HG03280 (cell line): ENCODE measurements at regions not wholly inside any gene's neighbourhood (a gene's known extent, or its start where the extent isn't known, plus 50 kb on each side); places are given as distances from the start of the nearest gene placed in this dataset.

Source experiments
- ATAC-seq: cut with Tn5 transposase; IDR thresholded peaks from one replicate; pipeline ENCODE4 v1.9.1; 2021; ENCODE audit warnings: mild to moderate bottlenecking, moderate library complexity; ENCODE audit not compliant: unreplicated experiment

- ATAC-seq: no peak
Observed at GRCh38 chr4:61068060-61068459, 132.1 kb upstream of the ADGRL3 start.

GRCh38 chr4:61068745-61069144 is 131.4 kb upstream of the ADGRL3 start:
- no peak for ATAC-seq

GRCh38 chr4:61070269-61070668 is 129.9 kb upstream of the ADGRL3 start:
- ATAC-seq: no peak

- no peak for ATAC-seq
Observed at GRCh38 chr4:61079427-61079826, 120.7 kb upstream of the ADGRL3 start.

- ATAC-seq: no peak
Observed at GRCh38 chr4:61079976-61080375, 120.2 kb upstream of the ADGRL3 start.

- no peak for ATAC-seq
Observed at GRCh38 chr4:61085534-61085933, 114.6 kb upstream of the ADGRL3 start.

GRCh38 chr4:61086357-61086756 is 113.8 kb upstream of the ADGRL3 start:
- no peak for ATAC-seq

GRCh38 chr4:61086979-61087378 is 113.1 kb upstream of the ADGRL3 start:
- ATAC-seq: no peak

GRCh38 chr4:61094854-61095598 is 105.1 kb upstream of the ADGRL3 start:
- no peak for ATAC-seq

- no peak for ATAC-seq
Observed at GRCh38 chr4:61128682-61129081, 71.4 kb upstream of the ADGRL3 start.

GRCh38 chr4:61129971-61130370 is 70.2 kb upstream of the ADGRL3 start:
- ATAC-seq: no peak

GRCh38 chr4:61143461-61143860 is 56.7 kb upstream of the ADGRL3 start:
- no peak for ATAC-seq

GRCh38 chr4:61149278-61149677 is 50.8 kb upstream of the ADGRL3 start:
- no peak for ATAC-seq
